GM10266 (cell line): ENCODE measurements at regions not wholly inside any gene's neighbourhood (a gene's known extent, or its start where the extent isn't known, plus 50 kb on each side); places are given as distances from the start of the nearest gene placed in this dataset.

ENCODE experiments used
- DNase-seq: peaks from one replicate; pipeline ENCODE4 v3.0.0; 2012; ENCODE audit errors: extremely low spot score
- TF ChIP-seq, protein P1 (sequence below): IDR thresholded peaks from 2 replicates; pipeline ENCODE4 v1.5.1; 2012; ENCODE audit warnings: mild to moderate bottlenecking, low read depth; ENCODE audit not compliant: control insufficient read depth, insufficient read depth; ENCODE audit errors: missing control alignments

GRCh38 chr7:157487046-157487770, 150.4 kb downstream of the DNAJB6 start:
- DNase-seq = no peak
- TF ChIP-seq, protein P1, sequence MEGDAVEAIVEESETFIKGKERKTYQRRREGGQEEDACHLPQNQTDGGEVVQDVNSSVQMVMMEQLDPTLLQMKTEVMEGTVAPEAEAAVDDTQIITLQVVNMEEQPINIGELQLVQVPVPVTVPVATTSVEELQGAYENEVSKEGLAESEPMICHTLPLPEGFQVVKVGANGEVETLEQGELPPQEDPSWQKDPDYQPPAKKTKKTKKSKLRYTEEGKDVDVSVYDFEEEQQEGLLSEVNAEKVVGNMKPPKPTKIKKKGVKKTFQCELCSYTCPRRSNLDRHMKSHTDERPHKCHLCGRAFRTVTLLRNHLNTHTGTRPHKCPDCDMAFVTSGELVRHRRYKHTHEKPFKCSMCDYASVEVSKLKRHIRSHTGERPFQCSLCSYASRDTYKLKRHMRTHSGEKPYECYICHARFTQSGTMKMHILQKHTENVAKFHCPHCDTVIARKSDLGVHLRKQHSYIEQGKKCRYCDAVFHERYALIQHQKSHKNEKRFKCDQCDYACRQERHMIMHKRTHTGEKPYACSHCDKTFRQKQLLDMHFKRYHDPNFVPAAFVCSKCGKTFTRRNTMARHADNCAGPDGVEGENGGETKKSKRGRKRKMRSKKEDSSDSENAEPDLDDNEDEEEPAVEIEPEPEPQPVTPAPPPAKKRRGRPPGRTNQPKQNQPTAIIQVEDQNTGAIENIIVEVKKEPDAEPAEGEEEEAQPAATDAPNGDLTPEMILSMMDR = no peak

GRCh38 chr7:157488281-157488680, 151.5 kb downstream of the DNAJB6 start:
- TF ChIP-seq, protein P1 = no peak
- no peak for DNase-seq

DNA sequence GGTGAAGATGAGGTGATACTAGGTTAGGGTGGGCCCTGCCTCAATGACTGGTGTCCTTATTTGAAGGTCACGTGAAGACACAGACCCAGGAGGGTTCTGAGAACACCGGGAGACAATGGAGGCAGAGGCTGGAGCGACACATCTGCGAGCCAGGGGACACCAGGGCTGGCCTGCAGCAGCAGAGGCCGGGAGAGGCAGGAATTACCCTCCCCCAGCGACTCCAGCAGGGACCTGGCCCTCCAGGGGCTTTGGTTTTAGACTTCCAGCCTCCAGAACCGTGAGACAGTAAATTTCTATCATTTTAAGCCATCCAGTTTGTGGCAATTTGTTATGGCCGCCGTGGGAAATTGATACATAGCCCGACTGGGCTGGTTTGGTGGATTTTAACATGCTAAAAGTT, 152.2 kb downstream of the DNAJB6 start:
- DNase-seq = no peak
- TF ChIP-seq, protein P1 = no peak
